GM15510 (cell line): ENCODE measurements at regions not wholly inside any gene's neighbourhood (a gene's known extent, or its start where the extent isn't known, plus 50 kb on each side); places are given as distances from the start of the nearest gene placed in this dataset.

ENCODE experiments used
- POLR2A ChIP-seq: IDR thresholded peaks from 3 replicates; pipeline ENCODE4 v1.6.1; 2011; ENCODE audit warnings: borderline replicate concordance; ENCODE audit not compliant: insufficient read length; ENCODE audit errors: extremely low read depth

- no peak for TF ChIP-seq POLR2A
These were observed 225.3 kb upstream of the LNX1 start for GRCh38 chr4:53816561-53816960.

DNA sequence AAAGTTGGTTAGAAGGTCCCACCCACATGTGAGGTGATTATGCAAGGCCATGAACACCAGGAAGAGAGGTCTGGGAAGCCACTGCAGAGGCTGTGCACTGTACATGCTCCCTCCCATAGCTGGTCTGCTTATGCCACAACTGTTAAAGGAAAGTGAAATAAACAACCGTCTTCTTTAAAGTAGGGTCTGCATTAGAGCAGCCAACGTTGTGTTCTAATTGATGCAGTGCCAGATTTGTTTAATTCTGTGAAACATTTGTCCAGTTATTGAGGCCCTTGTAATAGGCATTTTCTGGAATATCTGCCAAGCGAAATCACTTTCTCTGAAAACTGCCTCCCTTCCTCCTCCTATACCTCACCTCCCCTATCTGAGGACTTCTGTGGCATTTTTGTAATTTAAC is 224.0 kb upstream of the LNX1 start:
- no peak for TF ChIP-seq POLR2A

DNA sequence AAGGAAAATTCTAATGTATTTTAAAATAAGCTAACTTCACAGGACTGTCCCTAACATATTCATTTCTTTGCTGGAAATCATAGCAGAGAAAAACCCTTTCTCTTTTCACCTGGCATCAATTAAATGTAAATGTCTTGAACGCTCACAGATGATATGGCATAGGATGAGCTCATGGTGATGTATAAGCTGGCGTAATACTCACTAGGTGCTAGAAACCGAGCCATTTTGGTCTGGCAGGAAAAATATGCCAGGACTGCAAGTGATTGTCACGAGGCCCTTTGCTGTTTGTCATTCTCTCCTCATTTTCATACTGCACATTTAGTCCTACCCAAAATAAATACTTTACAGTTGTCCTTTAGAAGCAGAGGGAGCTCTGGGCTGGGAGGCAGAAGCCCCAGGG is 222.7 kb upstream of the LNX1 start:
- no peak for TF ChIP-seq POLR2A

- no peak for TF ChIP-seq POLR2A
These were observed 219.4 kb upstream of the LNX1 start for GRCh38 chr4:53810643-53811042.

- no peak for TF ChIP-seq POLR2A
These were observed 218.5 kb upstream of the LNX1 start for GRCh38 chr4:53809816-53810215.

DNA sequence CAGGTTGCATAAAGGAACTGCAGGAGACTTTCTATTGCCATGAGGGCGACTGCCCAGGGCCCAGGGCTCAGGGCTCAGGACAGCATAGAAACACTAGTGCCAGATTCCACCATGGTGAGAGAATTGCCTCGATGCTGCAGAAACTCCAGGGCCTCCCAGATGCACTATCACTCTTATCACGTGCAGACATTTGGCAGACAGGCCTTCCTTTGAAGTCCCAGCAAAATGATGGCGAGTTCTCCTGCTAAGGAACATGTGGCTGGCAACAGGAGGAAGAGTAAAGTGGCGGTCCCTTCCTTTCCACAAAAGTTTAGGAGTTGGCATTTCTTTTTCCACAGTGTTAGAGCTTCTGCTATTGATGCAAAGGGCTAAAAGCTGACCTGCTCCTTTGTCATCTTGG is 214.0 kb upstream of the LNX1 start:
- no peak for TF ChIP-seq POLR2A

DNA sequence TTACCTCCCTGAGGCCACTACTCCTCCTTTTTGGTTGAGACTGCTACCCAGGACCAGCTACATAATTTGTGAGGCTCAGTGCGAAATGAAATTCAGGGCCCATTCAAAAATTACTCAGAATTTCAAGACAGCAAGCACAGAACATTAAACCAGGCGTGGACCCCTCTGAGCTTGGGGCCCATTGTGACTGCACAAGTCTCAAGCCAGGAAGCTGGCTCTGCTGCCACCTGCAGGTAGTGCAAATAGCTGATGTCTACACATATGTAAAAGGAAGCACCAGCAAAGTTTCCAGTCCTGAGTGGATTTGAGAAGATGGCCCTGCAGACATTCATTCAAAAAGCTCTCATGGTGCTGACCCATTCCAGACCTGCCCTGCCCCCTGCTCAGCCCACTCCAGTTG is 213.4 kb upstream of the LNX1 start:
- TF ChIP-seq POLR2A = no peak

- TF ChIP-seq POLR2A = no peak
These were observed 211.2 kb upstream of the LNX1 start for GRCh38 chr4:53802500-53802899.

- no peak for TF ChIP-seq POLR2A
These were observed 210.1 kb upstream of the LNX1 start for GRCh38 chr4:53801373-53801772.

GRCh38 chr4:53800741-53801140 is 209.5 kb upstream of the LNX1 start:
- TF ChIP-seq POLR2A = no peak

DNA sequence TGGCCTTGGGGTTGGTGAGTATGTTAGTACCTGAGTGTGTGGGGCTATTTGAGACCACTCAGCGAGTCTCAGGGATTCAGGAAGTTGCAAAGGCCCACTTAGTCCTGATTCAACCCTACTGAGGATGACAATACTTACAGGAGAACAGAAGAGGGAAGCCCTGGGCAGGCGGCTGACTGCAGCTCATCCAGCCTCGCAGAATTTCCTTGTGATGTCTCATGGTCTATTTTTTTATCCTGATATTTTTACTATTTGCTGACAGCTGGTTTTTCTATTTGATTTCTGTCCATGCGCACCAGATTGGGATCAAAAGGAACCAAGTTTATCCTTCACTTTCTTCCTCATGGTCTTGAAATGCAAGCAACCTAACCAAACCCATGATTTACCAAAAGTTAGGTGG is 201.8 kb upstream of the LNX1 start:
- TF ChIP-seq POLR2A = no peak

- TF ChIP-seq POLR2A = no peak
These were observed 199.0 kb upstream of the LNX1 start for GRCh38 chr4:53790286-53790685.

GRCh38 chr4:53788621-53789020 is 197.3 kb upstream of the LNX1 start:
- no peak for TF ChIP-seq POLR2A

GRCh38 chr4:53788011-53788410 is 196.7 kb upstream of the LNX1 start:
- no peak for TF ChIP-seq POLR2A

GRCh38 chr4:53786632-53787031 is 195.3 kb upstream of the LNX1 start:
- TF ChIP-seq POLR2A = no peak

- no peak for TF ChIP-seq POLR2A
These were observed 194.7 kb upstream of the LNX1 start for GRCh38 chr4:53785996-53786395.

DNA sequence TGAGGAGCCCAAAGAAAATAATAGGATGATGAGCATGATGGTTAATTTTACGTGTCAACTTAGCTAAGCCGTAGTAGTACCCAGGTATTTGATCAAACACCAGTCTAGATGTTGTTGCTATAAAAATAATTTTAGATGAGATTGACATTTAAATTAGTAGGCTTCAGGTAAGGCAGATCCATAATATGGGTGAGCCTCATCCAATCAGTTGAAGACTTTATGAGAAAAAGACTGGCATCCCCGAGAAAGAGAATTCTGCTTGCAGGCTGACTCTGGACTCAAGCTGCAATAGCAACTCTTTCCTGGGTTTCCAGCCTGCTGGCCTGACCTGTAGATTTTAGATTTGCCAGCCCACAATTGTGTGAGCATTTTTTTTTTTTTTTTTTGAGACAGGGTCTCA is 192.8 kb upstream of the LNX1 start:
- no peak for TF ChIP-seq POLR2A
